ENCODE measurements at regions not wholly inside any gene's neighbourhood (a gene's known extent, or its start where the extent isn't known, plus 50 kb on each side); places are given as distances from the start of the nearest gene placed in this dataset.

DNA sequence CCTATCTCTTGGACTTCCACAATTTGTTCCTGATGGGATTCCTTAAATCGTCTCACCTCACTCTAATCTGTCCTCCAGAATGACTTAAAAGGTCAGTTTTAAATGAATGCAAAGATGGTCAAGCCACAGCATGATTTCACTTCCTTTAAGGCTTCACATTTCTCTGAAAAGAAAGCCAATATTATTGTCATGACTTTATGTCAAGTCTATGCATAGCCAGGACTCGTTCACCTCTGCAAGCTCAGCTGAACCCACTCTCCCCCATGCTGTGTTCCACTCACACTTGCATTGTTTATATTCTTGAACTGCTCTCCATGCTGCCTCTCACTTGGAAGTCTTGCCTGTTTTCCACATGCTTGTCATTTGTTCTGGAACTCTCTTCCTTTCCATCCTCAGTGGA, 298.4 kb upstream of the MMADHC start:
- no peak for TF ChIP-seq HMG20A (CRISPR knock-in tag; conservative IDR thresholded peaks at IDR 0.05)
- TF ChIP-seq, protein P1, sequence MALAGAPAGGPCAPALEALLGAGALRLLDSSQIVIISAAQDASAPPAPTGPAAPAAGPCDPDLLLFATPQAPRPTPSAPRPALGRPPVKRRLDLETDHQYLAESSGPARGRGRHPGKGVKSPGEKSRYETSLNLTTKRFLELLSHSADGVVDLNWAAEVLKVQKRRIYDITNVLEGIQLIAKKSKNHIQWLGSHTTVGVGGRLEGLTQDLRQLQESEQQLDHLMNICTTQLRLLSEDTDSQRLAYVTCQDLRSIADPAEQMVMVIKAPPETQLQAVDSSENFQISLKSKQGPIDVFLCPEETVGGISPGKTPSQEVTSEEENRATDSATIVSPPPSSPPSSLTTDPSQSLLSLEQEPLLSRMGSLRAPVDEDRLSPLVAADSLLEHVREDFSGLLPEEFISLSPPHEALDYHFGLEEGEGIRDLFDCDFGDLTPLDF (CRISPR knock-in tag; IDR thresholded peaks at IDR 0.05), result no peak
- no peak for TF ChIP-seq RFX5 (IDR thresholded peaks at IDR 0.05; ENCODE audit: low read depth, low read length)
- no peak for TF ChIP-seq ZNF384 (IDR thresholded peaks at IDR 0.05; ENCODE audit: low read depth, low read length)
- TF ChIP-seq TEAD4 (IDR thresholded peaks at IDR 0.05; ENCODE audit: low read length), result no peak
- TF ChIP-seq TEAD4 (CRISPR knock-in tag; IDR thresholded peaks at IDR 0.05; ENCODE audit: borderline replicate concordance), result no peak
- no peak for TF ChIP-seq KAT2B (IDR thresholded peaks at IDR 0.05; ENCODE audit: low read depth, low read length)
- TF ChIP-seq, protein P2, sequence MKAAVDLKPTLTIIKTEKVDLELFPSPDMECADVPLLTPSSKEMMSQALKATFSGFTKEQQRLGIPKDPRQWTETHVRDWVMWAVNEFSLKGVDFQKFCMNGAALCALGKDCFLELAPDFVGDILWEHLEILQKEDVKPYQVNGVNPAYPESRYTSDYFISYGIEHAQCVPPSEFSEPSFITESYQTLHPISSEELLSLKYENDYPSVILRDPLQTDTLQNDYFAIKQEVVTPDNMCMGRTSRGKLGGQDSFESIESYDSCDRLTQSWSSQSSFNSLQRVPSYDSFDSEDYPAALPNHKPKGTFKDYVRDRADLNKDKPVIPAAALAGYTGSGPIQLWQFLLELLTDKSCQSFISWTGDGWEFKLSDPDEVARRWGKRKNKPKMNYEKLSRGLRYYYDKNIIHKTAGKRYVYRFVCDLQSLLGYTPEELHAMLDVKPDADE (conservative IDR thresholded peaks at IDR 0.05; ENCODE audit: control insufficient read depth, low read depth, low read length), result no peak
- no peak for TF ChIP-seq FOXJ3 (CRISPR knock-in tag; IDR thresholded peaks at IDR 0.05)
- TF ChIP-seq FOS (IDR thresholded peaks at IDR 0.05; ENCODE audit: extremely low read depth, insufficient read length), result no peak
- TF ChIP-seq JUND (IDR thresholded peaks at IDR 0.05; ENCODE audit: borderline replicate concordance, low read depth, low read length), result no peak
- TF ChIP-seq JUND (tag; IDR thresholded peaks at IDR 0.05; ENCODE audit: borderline replicate concordance, low read depth, low read length), result no peak
- TF ChIP-seq, protein P3, sequence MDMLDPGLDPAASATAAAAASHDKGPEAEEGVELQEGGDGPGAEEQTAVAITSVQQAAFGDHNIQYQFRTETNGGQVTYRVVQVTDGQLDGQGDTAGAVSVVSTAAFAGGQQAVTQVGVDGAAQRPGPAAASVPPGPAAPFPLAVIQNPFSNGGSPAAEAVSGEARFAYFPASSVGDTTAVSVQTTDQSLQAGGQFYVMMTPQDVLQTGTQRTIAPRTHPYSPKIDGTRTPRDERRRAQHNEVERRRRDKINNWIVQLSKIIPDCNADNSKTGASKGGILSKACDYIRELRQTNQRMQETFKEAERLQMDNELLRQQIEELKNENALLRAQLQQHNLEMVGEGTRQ (CRISPR knock-in tag; IDR thresholded peaks at IDR 0.05), result no peak

Data from K562 (cell line).